Stimulated activated naive CD4-positive, alpha-beta T cell (primary cell): ENCODE measurements at regions not wholly inside any gene's neighbourhood (a gene's known extent, or its start where the extent isn't known, plus 50 kb on each side); places are given as distances from the start of the nearest gene placed in this dataset.
"Not testable (repeated sequence)": the region's sequence is repeated elsewhere in the genome, so short reads cannot be mapped to it uniquely, and the experiment has no call there.

Source experiments
- DNase-seq, 6 experiments: peaks; one replicate each; lab custom pipeline; 2025; lab: John Stamatoyannopoulos, UW

DNA sequence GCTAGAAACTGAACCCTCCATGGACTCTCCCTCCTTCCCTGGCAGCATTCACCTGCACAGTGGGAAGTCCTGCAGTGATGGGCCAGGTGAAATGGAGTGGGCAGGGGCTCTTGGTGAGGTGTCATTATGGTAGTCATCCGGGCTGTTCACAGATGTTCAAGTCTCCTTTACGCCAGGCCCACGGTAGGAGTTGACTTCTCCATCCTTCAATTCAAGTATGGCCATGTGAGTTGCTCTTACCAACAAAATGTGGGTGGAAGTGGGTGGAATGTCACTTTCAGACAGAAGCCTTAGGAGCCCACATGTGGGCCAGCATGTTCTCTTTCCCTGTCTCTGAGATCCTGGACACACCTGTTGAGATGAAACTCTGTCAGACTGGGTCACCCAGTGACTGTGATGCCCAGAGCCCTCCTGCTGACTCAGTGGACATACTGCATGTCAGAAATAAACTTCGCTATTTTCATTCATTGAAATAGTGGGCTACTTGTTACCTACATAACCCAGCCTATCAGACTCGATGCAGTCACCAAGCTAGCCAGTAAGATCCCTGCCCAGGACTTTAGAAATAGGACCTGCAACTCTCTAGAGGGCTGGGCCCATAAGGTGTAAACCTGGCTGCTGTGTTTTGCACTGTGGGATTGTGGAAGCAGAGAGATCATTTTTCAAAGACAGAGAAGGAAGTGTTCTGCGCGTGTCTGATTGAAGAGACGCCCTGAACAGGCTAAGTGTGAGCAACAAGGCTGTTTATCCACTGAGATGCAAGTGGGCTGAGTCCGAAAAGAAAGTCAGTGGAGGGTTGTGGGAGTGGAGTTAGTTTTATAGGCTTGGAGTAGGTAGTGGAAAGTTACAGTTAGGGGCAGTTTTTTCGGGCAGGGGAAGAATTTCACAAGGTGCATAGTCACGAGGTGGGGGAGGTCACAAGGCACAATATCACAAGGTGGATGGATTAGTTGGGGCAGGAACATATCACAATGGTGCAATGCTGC lies 174.4 kb downstream of the TRIM43 start:
- not testable (repeated sequence) for DNase-seq

DNA sequence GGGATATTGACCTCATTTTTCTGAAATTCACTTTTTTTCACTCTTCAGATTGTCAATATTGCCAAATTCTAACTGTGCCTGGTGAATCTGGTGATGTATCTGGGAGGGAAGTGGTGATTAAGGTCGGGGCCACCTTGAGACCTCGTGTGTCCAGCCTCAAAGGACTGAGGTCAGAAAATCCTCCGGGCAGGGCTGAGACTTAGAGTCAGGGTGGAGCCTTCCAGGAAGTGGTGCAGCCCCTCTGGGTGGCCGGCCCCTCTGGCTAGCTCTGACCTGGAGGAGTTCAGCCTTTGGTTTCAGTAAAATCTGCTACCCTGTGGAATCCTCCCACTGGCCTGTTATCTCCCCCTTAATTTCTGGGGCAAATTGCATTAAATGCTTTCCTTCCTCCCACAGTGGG lies 175.7 kb downstream of the TRIM43 start:
- DNase-seq: not testable (repeated sequence)

DNA sequence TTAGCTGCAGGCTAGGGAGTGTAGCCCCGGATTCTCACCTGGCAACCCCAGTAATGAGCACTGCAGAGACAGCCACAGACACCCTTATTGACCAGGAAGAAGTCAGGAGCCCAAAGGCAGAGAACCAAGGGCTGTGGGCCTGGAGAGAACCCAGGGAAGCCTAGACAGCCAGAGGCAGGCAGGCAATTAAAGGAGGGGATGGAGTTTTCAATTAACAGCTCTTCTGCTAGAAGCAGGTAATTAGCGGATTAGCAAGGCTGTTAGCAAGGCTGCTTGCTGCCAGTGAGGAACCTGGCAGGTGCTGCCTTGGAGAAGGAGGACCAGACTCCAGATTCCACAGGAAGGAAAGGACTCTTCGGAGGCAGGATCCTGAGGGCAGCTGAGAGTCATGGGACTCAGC lies 176.1 kb downstream of the TRIM43 start:
- DNase-seq: not testable (repeated sequence)

DNA sequence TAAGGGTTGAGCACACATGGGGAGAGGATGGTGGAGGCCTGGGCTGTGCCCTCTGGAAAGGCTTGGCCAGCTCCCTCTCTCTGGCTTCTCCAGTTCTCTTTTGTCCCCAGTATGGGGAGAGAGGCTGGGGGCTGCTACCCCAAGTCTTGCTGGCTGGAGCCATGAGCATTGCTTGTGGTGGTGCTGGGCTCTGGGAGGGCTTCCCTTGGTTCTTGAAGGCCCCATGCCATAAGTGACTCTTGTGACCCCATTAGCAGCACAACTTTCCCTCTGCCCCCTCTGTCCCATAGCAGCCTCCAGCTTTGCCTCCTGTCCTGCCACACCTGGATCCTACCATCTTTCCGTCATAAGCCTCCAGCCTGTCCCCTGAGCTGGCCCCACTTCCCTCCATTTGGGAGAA lies 177.5 kb downstream of the TRIM43 start:
- not testable (repeated sequence) for DNase-seq

DNA sequence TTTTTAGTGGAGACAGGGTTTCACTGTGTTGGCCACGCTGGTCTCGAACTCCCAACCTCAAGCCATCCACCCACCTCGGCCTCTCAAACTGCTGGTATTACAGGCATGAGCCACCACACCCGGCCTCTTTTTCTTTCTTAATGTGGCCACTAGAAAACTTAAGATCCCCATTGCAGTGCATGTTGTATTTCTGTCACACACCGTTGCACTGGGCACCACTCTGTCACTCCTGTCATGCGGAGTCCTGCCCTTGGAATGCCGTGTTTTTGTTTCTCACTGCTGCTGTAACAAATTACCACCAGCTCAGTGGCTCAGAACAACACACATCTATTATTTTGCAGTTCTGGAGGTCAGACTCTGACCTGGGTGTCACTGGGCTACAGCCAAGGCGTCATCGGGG lies 178.9 kb downstream of the TRIM43 start:
- DNase-seq: not testable (repeated sequence)

DNA sequence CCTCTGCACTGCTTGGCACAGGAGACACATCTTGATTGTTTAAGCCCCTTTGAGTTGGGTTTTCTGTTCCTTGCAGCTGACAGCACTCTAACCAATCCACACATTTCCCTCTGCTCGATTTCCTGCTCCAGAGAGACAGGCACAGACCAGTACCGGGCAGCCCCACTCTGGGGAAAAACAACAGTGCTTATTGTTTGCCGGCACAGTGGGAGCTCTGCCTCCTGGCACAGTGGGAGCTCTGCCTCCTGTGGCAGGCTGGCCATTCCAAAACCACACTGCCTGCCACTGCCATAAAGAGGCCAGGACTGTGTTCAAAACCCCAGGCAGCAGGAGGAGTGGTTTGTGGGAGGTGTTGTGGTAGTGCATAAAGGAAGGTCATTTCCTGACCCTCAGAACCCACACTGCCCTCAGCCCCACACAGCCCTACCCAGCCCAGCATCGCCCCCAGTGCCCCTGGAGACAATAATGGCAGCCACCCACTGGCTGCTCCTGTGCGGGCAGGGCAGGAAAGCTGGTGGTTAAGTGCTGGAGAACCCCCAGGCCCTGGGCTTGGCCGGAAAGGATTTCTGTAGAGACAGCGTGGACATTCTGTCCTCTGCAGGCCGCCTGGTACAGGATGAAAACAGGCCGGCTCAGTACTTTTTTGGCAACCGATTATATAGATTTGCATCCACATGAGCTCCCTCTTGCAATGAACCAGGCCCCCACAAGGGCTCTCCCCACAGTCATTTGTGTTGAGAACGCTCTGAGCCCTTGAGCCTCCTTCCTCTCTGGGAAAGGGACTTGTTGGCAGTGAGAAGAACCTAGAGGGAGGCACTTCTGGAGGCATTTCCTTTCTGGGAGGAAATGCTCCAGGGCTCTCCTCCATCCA lies 182.8 kb downstream of the TRIM43 start:
- not testable (repeated sequence) for DNase-seq

DNA sequence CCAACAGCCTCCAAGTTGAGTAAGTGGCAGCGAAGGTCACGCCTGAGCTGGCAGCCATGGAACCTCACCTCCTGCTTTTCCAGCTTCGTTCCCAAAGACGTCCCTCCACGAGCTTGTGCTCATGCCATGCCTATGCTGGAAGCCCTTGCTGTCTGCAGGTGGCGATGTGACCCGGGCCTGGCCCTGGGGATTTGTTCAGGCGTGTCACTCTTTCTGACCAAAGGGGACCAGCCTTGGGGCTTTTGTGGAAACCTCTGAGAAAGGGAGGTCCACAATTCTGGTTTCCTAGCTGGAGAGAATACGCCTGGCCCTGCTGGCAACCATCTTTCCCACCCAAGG lies 183.4 kb downstream of the TRIM43 start:
- not testable (repeated sequence) for DNase-seq
